PC-3 (cell line): ENCODE measurements at regions not wholly inside any gene's neighbourhood (a gene's known extent, or its start where the extent isn't known, plus 50 kb on each side); places are given as distances from the start of the nearest gene placed in this dataset.

Source experiments
- EZH2 ChIP-seq: fragments of 300-600 bp; sonication (generic); IDR thresholded peaks from one replicate; pipeline ENCODE4 v1.6.1; 2017; ENCODE audit warnings: antibody characterized with exemption, mild to moderate bottlenecking, low read length; ENCODE audit not compliant: unreplicated experiment
- EZH2phosphoT487 ChIP-seq: fragments of 300-600 bp; sonication (generic); IDR thresholded peaks from 2 replicates; pipeline ENCODE4 v1.6.1; 2018; ENCODE audit warnings: mild to moderate bottlenecking, antibody characterized with exemption, low read length, borderline replicate concordance
- TF ChIP-seq, protein P1 (sequence below): fragments of 300-600 bp; sonication (generic); conservative IDR thresholded peaks from 2 replicates; pipeline ENCODE4 v1.5.1; 2017; ENCODE audit warnings: antibody characterized with exemption, low read depth, mild to moderate bottlenecking, low read length

DNA sequence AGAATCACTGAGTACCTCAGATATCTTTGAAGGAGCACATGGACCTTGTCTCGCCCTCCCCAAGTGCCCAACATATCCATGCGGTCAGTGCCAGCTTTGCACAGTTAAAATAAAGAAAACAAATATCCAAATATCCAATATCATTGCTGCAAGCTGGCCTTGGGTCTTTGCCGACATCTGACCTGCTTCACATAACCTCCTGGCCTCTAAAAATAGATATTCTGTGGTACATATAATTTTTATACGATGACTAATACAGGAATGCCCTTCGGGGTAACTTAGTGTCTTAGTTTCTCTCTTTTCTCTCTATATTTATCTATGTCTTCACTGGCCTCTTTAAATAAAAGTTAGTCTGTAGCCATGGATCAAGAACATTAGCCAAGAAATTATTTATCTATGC is 67.8 kb downstream of the MAF start:
- TF ChIP-seq, protein P1, sequence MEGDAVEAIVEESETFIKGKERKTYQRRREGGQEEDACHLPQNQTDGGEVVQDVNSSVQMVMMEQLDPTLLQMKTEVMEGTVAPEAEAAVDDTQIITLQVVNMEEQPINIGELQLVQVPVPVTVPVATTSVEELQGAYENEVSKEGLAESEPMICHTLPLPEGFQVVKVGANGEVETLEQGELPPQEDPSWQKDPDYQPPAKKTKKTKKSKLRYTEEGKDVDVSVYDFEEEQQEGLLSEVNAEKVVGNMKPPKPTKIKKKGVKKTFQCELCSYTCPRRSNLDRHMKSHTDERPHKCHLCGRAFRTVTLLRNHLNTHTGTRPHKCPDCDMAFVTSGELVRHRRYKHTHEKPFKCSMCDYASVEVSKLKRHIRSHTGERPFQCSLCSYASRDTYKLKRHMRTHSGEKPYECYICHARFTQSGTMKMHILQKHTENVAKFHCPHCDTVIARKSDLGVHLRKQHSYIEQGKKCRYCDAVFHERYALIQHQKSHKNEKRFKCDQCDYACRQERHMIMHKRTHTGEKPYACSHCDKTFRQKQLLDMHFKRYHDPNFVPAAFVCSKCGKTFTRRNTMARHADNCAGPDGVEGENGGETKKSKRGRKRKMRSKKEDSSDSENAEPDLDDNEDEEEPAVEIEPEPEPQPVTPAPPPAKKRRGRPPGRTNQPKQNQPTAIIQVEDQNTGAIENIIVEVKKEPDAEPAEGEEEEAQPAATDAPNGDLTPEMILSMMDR: no peak
- no peak for TF ChIP-seq EZH2
- no peak for TF ChIP-seq EZH2phosphoT487
